HEK293 (cell line): ENCODE measurements at regions not wholly inside any gene's neighbourhood (a gene's known extent, or its start where the extent isn't known, plus 50 kb on each side); places are given as distances from the start of the nearest gene placed in this dataset.

ENCODE experiments used
- CTCF ChIA-PET: fragments of 350-600 bp; formaldehyde crosslinking; extraction: SDS; loops from one replicate; lab custom pipeline; 2021; ENCODE audit warnings: antibody characterized with exemption; lab: Yijun Ruan, JAX
- POLR2A ChIA-PET: fragments of 300-600 bp; formaldehyde crosslinking; extraction: SDS; loops from one replicate; lab custom pipeline; 2020; ENCODE audit warnings: antibody characterized with exemption, inconsistent platforms; lab: Yijun Ruan, JAX
- H3K27ac ChIP-seq: fragments of 200-500 bp; sonication (Bioruptor generic); 2 replicates; pipeline ENCODE4 v1.5.1; 2014; ENCODE audit warnings: low read depth, low read length, control low read depth, inconsistent platforms; ENCODE audit errors: extremely low read depth
- H3K36me3 ChIP-seq, 2 experiments: fragments of 200-500 bp in 1 of 2; sonication (Bioruptor generic) in 1 of 2; 1 replicate in 1 of 2; 2 replicates in 1 of 2; pipeline ENCODE4 v1.5.1; 2014 to 2017; ENCODE audit warnings: inconsistent platforms in 2 of 2, low read length in 2 of 2; ENCODE audit not compliant: control insufficient read depth in 2 of 2, insufficient read depth in 1 of 2
- H3K4me1 ChIP-seq: fragments of 200-500 bp; sonication (Bioruptor generic); 2 replicates; pipeline ENCODE4 v1.5.1; 2014; ENCODE audit warnings: mild to moderate bottlenecking, low read length, inconsistent platforms; ENCODE audit not compliant: control insufficient read depth, insufficient read depth
- H3K4me3 ChIP-seq: 2 replicates; pipeline ENCODE4 v1.5.1; 2011; ENCODE audit warnings: low read depth, mild to moderate bottlenecking, control low read depth, low read length, moderate library complexity
- H3K9me3 ChIP-seq: fragments of 200-500 bp; sonication (Bioruptor generic); 2 replicates; pipeline ENCODE4 v1.5.1; 2014; ENCODE audit warnings: low read depth, low read length, inconsistent platforms; ENCODE audit not compliant: control insufficient read depth, insufficient read depth
- GLIS1 ChIP-seq: fragments of 450-650 bp; formaldehyde crosslinking; IDR thresholded peaks from 2 replicates; pipeline ENCODE4 v1.5.1; 2016; ENCODE audit warnings: missing biosample characterization, missing genetic modification characterization
- YY1 ChIP-seq: fragments of 450-650 bp; formaldehyde crosslinking; IDR thresholded peaks from 2 replicates; pipeline ENCODE4 v1.5.1; 2018; ENCODE audit warnings: missing biosample characterization, missing genetic modification characterization
- YY2 ChIP-seq: fragments of 450-650 bp; formaldehyde crosslinking; IDR thresholded peaks from 2 replicates; pipeline ENCODE4 v1.5.1; 2016; ENCODE audit warnings: missing biosample characterization, missing genetic modification characterization
- ZIC2 ChIP-seq: fragments of 450-650 bp; formaldehyde crosslinking; IDR thresholded peaks from 2 replicates; pipeline ENCODE4 v1.5.1; 2016; ENCODE audit warnings: missing biosample characterization, missing genetic modification characterization
- ZNF121 ChIP-seq: fragments of 450-650 bp; formaldehyde crosslinking; IDR thresholded peaks from 2 replicates; pipeline ENCODE4 v1.5.1; 2016; ENCODE audit warnings: missing biosample characterization, missing genetic modification characterization
- ZNF266 ChIP-seq: fragments of 450-650 bp; formaldehyde crosslinking; IDR thresholded peaks from 2 replicates; pipeline ENCODE4 v1.5.1; 2016; ENCODE audit warnings: missing biosample characterization, missing genetic modification characterization, low read depth
- ZNF274 ChIP-seq, 2 experiments: fragments of 200-500 bp in 1 of 2; fragments of 450-650 bp in 1 of 2; sonication (Bioruptor generic) in 1 of 2; formaldehyde crosslinking in 1 of 2; IDR thresholded peaks; 2 replicates each; pipeline versions ENCODE4 v1.5.1 to v1.6.1; 2014 to 2016; ENCODE audit warnings: borderline replicate concordance in 1 of 2, inconsistent platforms in 1 of 2, low read length in 1 of 2, missing biosample characterization in 1 of 2, missing genetic modification characterization in 1 of 2
- ZNF416 ChIP-seq: fragments of 450-650 bp; formaldehyde crosslinking; IDR thresholded peaks from 2 replicates; pipeline ENCODE4 v1.5.1; 2016; ENCODE audit warnings: missing biosample characterization, missing genetic modification characterization
- ZNF423 ChIP-seq: fragments of 450-650 bp; formaldehyde crosslinking; IDR thresholded peaks from 2 replicates; pipeline ENCODE4 v1.5.1; 2016; ENCODE audit warnings: missing biosample characterization, missing genetic modification characterization
- ZNF560 ChIP-seq: fragments of 450-650 bp; formaldehyde crosslinking; IDR thresholded peaks from 2 replicates; pipeline ENCODE4 v1.5.1; 2017; ENCODE audit warnings: missing biosample characterization, missing genetic modification characterization, borderline replicate concordance
- ZNF837 ChIP-seq: fragments of 450-650 bp; formaldehyde crosslinking; IDR thresholded peaks from 2 replicates; pipeline ENCODE4 v1.5.1; 2016; ENCODE audit warnings: missing biosample characterization, missing genetic modification characterization
- TF ChIP-seq, protein P1 (sequence below): fragments of 450-650 bp; formaldehyde crosslinking; IDR thresholded peaks from 2 replicates; pipeline ENCODE4 v1.5.1; 2017; ENCODE audit warnings: missing biosample characterization, mild to moderate bottlenecking, missing genetic modification characterization, moderate library complexity
- TF ChIP-seq, protein P2 (sequence below): fragments of 450-650 bp; formaldehyde crosslinking; IDR thresholded peaks from 2 replicates; pipeline ENCODE4 v1.5.1; 2016; ENCODE audit warnings: missing biosample characterization, missing genetic modification characterization
- TF ChIP-seq, protein P3 (sequence below): fragments of 450-650 bp; formaldehyde crosslinking; IDR thresholded peaks from 2 replicates; pipeline ENCODE4 v1.5.1; 2016; ENCODE audit warnings: missing biosample characterization, missing genetic modification characterization
- TF ChIP-seq, protein P4 (sequence below): fragments of 450-650 bp; formaldehyde crosslinking; IDR thresholded peaks from 2 replicates; pipeline ENCODE4 v1.5.1; 2016; ENCODE audit warnings: missing biosample characterization, missing genetic modification characterization
- TF ChIP-seq, protein P5 (sequence below): fragments of 450-650 bp; formaldehyde crosslinking; IDR thresholded peaks from 2 replicates; pipeline ENCODE4 v1.5.1; 2017; ENCODE audit warnings: missing biosample characterization, missing genetic modification characterization
- TF ChIP-seq, protein P6 (sequence below): fragments of 450-650 bp; formaldehyde crosslinking; IDR thresholded peaks from 2 replicates; pipeline ENCODE4 v1.5.1; 2016; ENCODE audit warnings: missing biosample characterization, missing genetic modification characterization, low read depth

DNA sequence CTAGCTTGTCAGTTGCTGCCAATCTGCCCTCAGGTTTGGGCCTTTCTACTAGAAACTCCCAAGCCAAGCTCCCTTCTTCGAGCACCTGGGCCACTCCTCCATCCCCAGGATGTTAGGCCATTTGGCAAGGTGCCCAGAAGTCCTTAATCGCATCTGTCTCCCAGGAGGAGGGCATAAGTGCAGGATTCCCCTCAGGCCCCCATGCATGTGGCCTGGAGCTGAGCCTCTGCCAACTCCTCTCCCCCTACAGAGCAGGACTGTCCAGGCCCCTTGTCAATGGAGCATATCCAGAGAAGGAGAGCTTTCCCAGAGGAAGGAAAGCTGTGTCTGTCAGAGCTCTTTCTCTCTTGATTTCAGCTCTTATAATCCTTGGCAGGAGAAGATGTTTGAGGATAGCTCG is 182.6 kb upstream of the ROPN1 start (continued):
- TF ChIP-seq, protein P1, sequence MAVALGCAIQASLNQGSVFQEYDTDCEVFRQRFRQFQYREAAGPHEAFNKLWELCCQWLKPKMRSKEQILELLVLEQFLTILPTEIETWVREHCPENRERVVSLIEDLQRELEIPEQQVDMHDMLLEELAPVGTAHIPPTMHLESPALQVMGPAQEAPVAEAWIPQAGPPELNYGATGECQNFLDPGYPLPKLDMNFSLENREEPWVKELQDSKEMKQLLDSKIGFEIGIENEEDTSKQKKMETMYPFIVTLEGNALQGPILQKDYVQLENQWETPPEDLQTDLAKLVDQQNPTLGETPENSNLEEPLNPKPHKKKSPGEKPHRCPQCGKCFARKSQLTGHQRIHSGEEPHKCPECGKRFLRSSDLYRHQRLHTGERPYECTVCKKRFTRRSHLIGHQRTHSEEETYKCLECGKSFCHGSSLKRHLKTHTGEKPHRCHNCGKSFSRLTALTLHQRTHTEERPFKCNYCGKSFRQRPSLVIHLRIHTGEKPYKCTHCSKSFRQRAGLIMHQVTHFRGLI (tag by site-specific recombination) = no peak
- peak; percentile 93 for TF ChIP-seq GLIS1
- peak; percentile 65 for TF ChIP-seq ZIC2 (tag by site-specific recombination)
- TF ChIP-seq, protein P2, sequence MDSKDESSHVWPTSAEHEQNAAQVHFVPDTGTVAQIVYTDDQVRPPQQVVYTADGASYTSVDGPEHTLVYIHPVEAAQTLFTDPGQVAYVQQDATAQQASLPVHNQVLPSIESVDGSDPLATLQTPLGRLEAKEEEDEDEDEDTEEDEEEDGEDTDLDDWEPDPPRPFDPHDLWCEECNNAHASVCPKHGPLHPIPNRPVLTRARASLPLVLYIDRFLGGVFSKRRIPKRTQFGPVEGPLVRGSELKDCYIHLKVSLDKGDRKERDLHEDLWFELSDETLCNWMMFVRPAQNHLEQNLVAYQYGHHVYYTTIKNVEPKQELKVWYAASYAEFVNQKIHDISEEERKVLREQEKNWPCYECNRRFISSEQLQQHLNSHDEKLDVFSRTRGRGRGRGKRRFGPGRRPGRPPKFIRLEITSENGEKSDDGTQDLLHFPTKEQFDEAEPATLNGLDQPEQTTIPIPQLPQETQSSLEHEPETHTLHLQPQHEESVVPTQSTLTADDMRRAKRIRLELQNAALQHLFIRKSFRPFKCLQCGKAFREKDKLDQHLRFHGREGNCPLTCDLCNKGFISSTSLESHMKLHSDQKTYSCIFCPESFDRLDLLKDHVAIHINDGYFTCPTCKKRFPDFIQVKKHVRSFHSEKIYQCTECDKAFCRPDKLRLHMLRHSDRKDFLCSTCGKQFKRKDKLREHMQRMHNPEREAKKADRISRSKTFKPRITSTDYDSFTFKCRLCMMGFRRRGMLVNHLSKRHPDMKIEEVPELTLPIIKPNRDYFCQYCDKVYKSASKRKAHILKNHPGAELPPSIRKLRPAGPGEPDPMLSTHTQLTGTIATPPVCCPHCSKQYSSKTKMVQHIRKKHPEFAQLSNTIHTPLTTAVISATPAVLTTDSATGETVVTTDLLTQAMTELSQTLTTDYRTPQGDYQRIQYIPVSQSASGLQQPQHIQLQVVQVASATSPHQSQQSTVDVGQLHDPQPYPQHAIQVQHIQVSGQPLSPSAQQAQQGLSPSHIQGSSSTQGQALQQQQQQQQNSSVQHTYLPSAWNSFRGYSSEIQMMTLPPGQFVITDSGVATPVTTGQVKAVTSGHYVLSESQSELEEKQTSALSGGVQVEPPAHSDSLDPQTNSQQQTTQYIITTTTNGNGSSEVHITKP (tag by site-specific recombination) = peak; percentile 66
- TF ChIP-seq, protein P3, sequence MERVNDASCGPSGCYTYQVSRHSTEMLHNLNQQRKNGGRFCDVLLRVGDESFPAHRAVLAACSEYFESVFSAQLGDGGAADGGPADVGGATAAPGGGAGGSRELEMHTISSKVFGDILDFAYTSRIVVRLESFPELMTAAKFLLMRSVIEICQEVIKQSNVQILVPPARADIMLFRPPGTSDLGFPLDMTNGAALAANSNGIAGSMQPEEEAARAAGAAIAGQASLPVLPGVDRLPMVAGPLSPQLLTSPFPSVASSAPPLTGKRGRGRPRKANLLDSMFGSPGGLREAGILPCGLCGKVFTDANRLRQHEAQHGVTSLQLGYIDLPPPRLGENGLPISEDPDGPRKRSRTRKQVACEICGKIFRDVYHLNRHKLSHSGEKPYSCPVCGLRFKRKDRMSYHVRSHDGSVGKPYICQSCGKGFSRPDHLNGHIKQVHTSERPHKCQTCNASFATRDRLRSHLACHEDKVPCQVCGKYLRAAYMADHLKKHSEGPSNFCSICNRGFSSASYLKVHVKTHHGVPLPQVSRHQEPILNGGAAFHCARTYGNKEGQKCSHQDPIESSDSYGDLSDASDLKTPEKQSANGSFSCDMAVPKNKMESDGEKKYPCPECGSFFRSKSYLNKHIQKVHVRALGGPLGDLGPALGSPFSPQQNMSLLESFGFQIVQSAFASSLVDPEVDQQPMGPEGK (tag by site-specific recombination) = peak; percentile 39; the same call in 1 of the 2 replicates
- no peak for TF ChIP-seq ZNF121

DNA sequence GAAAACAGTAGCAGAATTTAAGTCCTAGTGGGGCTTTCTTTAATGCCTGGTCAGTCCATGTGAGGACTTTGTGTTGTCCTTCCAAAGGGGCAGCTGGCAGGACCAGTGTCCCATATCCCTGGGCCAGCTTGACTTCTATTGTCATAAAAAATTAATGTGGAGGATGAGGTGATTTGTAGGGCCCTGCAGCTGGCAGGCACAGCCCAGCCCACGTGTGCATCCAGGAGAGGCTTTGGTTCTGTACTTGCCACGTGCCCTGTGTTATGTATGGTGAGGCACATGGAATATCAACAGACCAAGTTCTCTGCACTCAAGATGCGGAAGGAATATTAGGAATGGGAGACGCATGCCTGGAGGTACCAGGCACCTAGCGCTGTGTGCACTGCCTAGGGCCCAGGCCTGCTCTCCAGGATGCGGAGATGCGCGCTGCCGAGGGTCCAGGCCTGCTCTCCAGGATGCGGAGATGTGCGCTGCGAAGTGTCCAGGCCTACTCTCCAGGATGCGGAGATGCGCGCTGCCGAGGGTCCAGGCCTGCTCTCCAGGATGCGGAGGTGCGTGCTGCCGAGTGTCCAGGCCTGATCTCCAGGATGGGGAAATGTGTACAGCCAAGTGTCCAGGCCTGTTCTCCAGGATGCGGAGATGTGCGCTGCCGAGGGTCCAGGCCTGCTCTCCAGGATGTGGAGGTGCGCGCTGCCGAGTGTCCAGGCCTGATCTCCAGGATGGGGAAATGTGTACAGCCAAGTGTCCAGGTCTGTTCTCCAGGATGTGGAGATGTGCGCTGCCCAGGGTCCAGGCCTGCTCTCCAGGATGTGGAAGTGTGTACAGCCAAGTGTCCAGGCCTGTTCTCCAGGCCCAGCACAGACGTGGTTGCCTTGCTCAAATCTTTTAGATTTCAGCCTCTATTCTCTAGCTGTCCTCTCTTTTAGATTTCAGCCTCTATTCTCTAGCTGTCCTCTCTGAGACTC is 183.3 kb upstream of the ROPN1 start:
- Histone ChIP-seq H3K4me3 (no peak overlapping the region), H3K4me1 (no peaks in the 10 kb centered on the region)

DNA sequence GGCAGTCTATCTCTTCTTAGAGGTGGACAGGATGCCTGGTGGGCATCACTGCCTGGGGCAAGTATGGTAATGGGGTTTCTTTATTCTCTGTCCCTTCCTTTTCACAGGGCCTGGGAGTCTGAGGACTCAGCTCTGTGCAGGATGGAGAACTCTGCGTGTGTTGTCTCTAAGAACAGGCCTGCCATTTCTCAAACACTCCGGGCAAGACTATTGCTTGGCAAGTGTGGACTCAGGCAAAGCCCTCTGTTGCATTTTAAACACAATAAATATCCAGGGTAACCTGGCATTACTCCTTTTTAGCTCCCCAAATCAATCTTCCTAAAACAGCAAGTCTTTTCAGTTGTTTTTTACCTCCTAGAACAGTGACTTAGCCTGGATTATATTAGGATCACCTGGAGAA is 185.1 kb upstream of the ROPN1 start:
- POLR2A ChIA-PET = no interaction called here
- no peak overlapping the region for H3K4me3 ChIP-seq
- no peak overlapping the region for H3K27ac ChIP-seq
- H3K4me1 ChIP-seq = no peaks in the 10 kb centered on the region
- H3K9me3 ChIP-seq = no peaks in the 10 kb centered on the region
- CTCF ChIA-PET = no interaction called here
- H3K36me3 ChIP-seq = no peaks in the 10 kb centered on the region
- TF ChIP-seq, protein P4, sequence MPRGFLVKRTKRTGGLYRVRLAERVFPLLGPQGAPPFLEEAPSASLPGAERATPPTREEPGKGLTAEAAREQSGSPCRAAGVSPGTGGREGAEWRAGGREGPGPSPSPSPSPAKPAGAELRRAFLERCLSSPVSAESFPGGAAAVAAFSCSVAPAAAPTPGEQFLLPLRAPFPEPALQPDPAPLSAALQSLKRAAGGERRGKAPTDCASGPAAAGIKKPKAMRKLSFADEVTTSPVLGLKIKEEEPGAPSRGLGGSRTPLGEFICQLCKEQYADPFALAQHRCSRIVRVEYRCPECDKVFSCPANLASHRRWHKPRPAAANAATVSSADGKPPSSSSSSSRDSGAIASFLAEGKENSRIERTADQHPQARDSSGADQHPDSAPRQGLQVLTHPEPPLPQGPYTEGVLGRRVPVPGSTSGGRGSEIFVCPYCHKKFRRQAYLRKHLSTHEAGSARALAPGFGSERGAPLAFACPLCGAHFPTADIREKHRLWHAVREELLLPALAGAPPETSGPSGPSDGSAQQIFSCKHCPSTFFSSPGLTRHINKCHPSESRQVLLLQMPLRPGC = no peak
- no peak for TF ChIP-seq ZNF274 (IDR thresholded peaks at IDR 0.05; ENCODE audit: low read length)
- TF ChIP-seq ZNF274 (tag by site-specific recombination; IDR thresholded peaks at IDR 0.05; ENCODE audit: borderline replicate concordance) = no peak
- no peak for TF ChIP-seq YY1 (tag by site-specific recombination)
- TF ChIP-seq ZNF416 (tag by site-specific recombination) = no peak
- TF ChIP-seq, protein P5, sequence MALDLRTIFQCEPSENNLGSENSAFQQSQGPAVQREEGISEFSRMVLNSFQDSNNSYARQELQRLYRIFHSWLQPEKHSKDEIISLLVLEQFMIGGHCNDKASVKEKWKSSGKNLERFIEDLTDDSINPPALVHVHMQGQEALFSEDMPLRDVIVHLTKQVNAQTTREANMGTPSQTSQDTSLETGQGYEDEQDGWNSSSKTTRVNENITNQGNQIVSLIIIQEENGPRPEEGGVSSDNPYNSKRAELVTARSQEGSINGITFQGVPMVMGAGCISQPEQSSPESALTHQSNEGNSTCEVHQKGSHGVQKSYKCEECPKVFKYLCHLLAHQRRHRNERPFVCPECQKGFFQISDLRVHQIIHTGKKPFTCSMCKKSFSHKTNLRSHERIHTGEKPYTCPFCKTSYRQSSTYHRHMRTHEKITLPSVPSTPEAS (tag by site-specific recombination) = no peak
- no peak for TF ChIP-seq ZNF560 (tag by site-specific recombination)
- TF ChIP-seq ZNF266 (tag by site-specific recombination) = no peak
- TF ChIP-seq YY2 (tag by site-specific recombination) = no peak

More for the DNA sequence above, 183.3 kb upstream of the ROPN1 start:
- H3K27ac ChIP-seq = no peak overlapping the region
- no peaks in the 10 kb centered on the region for H3K36me3 ChIP-seq
- TF ChIP-seq ZNF423 (tag by site-specific recombination) (no peak), ZNF274 (IDR thresholded peaks at IDR 0.05; ENCODE audit: low read length) (no peak), ZNF274 (tag by site-specific recombination; IDR thresholded peaks at IDR 0.05; ENCODE audit: borderline replicate concordance) (no peak), ZNF837 (tag by site-specific recombination) (no peak), YY1 (tag by site-specific recombination) (no peak)
- TF ChIP-seq, protein P6, sequence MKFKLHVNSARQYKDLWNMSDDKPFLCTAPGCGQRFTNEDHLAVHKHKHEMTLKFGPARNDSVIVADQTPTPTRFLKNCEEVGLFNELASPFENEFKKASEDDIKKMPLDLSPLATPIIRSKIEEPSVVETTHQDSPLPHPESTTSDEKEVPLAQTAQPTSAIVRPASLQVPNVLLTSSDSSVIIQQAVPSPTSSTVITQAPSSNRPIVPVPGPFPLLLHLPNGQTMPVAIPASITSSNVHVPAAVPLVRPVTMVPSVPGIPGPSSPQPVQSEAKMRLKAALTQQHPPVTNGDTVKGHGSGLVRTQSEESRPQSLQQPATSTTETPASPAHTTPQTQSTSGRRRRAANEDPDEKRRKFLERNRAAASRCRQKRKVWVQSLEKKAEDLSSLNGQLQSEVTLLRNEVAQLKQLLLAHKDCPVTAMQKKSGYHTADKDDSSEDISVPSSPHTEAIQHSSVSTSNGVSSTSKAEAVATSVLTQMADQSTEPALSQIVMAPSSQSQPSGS (tag by site-specific recombination) = no peak
- H3K9me3 ChIP-seq = no peaks in the 10 kb centered on the region
- ChIA-PET CTCF (interaction anchor here (0.7 kb wide), 1 partner anchor 18 kb away, joined by 3 read pairs; no protein-coding TSS in a partner anchor), POLR2A (no interaction called here)
